Kidney epithelial cell (primary cell): ENCODE measurements at regions not wholly inside any gene's neighbourhood (a gene's known extent, or its start where the extent isn't known, plus 50 kb on each side); places are given as distances from the start of the nearest gene placed in this dataset.

ENCODE experiments used
- DNase-seq: peaks from one replicate; pipeline ENCODE4 v3.0.0-alpha.2; 2010; ENCODE audit warnings: low read depth
- H3K27me3 ChIP-seq: 2 replicates; pipeline ENCODE4 v1.6.0; 2011; ENCODE audit warnings: low read length; ENCODE audit not compliant: control insufficient read depth, insufficient read depth
- H3K36me3 ChIP-seq: 2 replicates; pipeline ENCODE4 v1.5.1; 2011; ENCODE audit warnings: low read length; ENCODE audit not compliant: control insufficient read depth, insufficient read depth
- H3K4me3 ChIP-seq: 2 replicates; pipeline ENCODE4 v1.5.1; 2011; ENCODE audit warnings: low read depth, mild to moderate bottlenecking, control low read depth, low read length
- CTCF ChIP-seq: IDR thresholded peaks from 2 replicates; pipeline ENCODE4 v1.5.1; 2011; ENCODE audit warnings: mild to moderate bottlenecking, moderate library complexity, low read length, control low read depth, inconsistent platforms; ENCODE audit not compliant: insufficient read depth, poor library complexity, severe bottlenecking

GRCh38 chr21:14858311-14858710 lies 206.5 kb downstream of the NRIP1 start:
- no peak for TF ChIP-seq CTCF
- no peak for DNase-seq
- Histone ChIP-seq H3K36me3 (no peaks in the 10 kb centered on the region), H3K4me3 (no peak overlapping the region), H3K27me3 (no peaks in the 10 kb centered on the region)

GRCh38 chr21:14857529-14857928 lies 207.3 kb downstream of the NRIP1 start:
- no peak for TF ChIP-seq CTCF
- H3K36me3 ChIP-seq, result no peaks in the 10 kb centered on the region
- no peak for DNase-seq
- H3K4me3 ChIP-seq, result no peak overlapping the region
- H3K27me3 ChIP-seq, result no peaks in the 10 kb centered on the region

- no peak for TF ChIP-seq CTCF
- no peak for DNase-seq
Measured at GRCh38 chr21:14850394-14850793, 214.4 kb downstream of the NRIP1 start.

GRCh38 chr21:14846621-14847020 lies 218.2 kb downstream of the NRIP1 start:
- no peak overlapping the region for H3K4me3 ChIP-seq
- no peak for DNase-seq
- no peak for TF ChIP-seq CTCF
- no peaks in the 10 kb centered on the region for H3K27me3 ChIP-seq
- no peaks in the 10 kb centered on the region for H3K36me3 ChIP-seq

More at GRCh38 chr21:14850394-14850793, 214.4 kb downstream of the NRIP1 start:
- Histone ChIP-seq H3K27me3 (no peaks in the 10 kb centered on the region), H3K36me3 (no peaks in the 10 kb centered on the region), H3K4me3 (no peak overlapping the region)

GRCh38 chr21:14844001-14844400 lies 220.8 kb downstream of the NRIP1 start:
- H3K27me3 ChIP-seq, result no peaks in the 10 kb centered on the region
- no peaks in the 10 kb centered on the region for H3K36me3 ChIP-seq
- no peak overlapping the region for H3K4me3 ChIP-seq
- TF ChIP-seq CTCF, result no peak
- no peak for DNase-seq

- no peak for TF ChIP-seq CTCF
- Histone ChIP-seq H3K4me3 (no peak overlapping the region), H3K27me3 (no peaks in the 10 kb centered on the region), H3K36me3 (no peaks in the 10 kb centered on the region)
- no peak for DNase-seq
Measured at GRCh38 chr21:14842601-14843000, 222.2 kb downstream of the NRIP1 start.
